ENCODE measurements at regions not wholly inside any gene's neighbourhood (a gene's known extent, or its start where the extent isn't known, plus 50 kb on each side); places are given as distances from the start of the nearest gene placed in this dataset.

DNA sequence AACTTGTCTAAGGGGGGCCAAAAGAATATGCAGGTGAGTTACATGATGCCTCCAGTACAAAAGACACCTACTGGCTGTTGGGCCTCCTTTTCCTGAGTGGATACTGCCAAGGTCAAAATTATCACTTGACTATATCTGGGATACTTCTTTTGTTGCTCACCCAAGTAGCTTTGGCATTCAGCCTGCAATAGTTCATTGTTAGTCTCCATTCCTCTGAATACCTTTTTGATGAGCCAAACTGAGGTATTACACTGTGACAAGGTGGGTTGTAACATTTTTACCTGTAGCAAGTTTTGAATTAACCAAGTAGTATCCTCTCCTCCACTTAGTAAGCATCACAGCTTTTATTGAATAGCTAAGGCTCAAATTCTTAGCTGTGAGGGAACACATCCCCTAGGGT lies 408.0 kb downstream of the LRRIQ3 start:
- in situ Hi-C loops (cut with HindIII; ENCODE audit: low pct_unique_long_range_greater_than_20kb, low sequenced_read_pairs) = no loop called here
- no peak for DNase-seq (ENCODE audit: low read depth, low spot score)

DNA sequence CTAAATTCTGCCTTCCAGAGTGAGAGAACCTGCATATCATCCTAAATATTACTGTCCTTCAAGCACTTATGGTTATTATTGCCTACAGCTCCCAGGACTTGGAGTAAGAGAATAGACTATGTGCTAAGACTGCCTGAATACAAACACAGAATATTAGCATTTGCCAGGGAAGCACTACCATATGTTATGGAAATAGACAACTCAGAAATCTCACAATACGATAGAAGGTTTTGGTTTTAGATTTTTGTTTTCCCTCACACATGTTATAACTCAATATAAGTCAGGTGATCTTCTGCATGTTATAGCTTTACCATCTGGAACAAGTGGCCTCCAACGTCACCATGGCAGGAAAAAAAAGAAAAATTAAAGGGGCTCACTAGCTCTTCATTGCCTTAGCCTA lies 413.9 kb downstream of the LRRIQ3 start:
- in situ Hi-C loops (cut with HindIII; ENCODE audit: low pct_unique_long_range_greater_than_20kb, low sequenced_read_pairs) = no loop called here
- DNase-seq (ENCODE audit: low read depth, low spot score) = no peak

DNA sequence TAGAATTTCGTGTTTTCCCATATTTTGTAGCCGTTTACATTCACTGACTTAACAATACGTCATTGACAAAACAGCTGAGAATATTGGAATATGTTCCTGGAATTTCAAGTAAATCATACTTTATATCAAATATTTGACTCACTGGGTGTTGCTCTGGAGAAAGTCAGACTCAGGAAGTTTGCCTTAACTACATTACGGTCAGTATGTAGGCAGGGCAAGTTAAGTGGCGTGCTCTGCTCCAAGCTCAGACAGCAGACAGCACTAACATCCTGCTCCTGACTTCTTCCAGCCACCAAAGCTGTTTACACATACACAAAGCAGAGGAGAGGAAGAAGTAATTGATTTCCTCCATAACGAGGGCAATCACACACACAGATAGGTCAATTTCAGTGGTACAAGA lies 414.6 kb downstream of the LRRIQ3 start:
- in situ Hi-C loops (cut with HindIII; ENCODE audit: low pct_unique_long_range_greater_than_20kb, low sequenced_read_pairs) = no loop called here
- DNase-seq (ENCODE audit: low read depth, low spot score) = no peak

DNA sequence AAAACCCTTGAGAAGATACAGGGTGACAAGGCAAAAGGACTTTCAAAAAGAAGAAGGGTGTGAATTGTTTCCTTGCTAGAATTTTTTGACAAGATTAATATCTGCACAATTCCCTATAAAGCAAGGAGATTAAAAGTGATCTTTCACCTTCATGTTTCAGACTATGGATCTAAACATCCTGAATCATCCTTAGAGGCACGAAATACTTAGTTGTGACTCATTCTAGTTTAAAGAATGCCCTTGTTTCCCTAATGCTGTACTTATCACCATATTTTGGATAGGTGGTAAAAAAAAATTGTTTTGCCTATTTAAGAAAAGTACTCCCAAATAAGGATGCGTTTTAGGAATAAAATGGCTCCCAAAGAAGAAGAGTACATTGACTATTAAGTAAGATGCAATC lies 415.1 kb downstream of the LRRIQ3 start:
- no peak for DNase-seq (ENCODE audit: low read depth, low spot score)
- in situ Hi-C loops (cut with HindIII; ENCODE audit: low pct_unique_long_range_greater_than_20kb, low sequenced_read_pairs) = no loop called here

DNA sequence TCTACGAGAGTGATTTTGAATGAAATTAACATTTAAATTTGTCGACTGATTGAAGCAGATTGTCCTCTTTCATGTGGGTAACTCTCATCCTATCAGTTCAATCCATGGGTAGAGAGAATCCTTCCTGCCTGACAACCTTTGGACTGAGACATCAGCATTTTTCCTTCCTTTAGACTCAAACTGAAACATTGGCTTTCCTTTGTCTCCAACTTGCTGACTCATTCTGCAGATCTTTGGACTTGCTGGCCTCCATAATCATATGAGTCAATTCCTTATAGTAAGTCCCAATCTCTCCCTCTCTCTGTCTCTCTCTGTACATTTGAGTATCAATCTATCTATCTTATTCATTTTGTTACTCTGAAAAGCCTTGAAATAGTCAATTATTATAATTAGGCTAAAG lies 416.7 kb downstream of the LRRIQ3 start:
- in situ Hi-C loops (cut with HindIII; ENCODE audit: low pct_unique_long_range_greater_than_20kb, low sequenced_read_pairs) = no loop called here
- DNase-seq (ENCODE audit: low read depth, low spot score) = no peak

DNA sequence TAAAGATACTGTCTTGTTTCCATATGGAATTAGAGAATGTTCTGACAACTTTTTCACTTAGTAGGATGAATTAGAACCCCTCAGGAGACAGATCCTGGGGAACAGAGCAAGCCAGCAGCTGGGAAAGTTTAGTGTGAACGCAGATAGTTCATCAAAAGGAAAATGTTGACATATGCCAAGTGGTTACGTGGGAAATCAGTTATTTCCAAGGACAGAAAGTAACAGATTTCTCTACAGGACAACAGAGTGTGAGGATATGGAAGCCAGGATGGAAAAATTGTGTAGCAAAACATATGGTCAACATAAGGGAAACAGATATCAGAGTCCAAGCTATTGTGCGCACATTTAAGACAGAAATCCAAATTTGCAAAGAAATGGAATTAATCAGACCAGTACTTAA lies 419.5 kb downstream of the LRRIQ3 start:
- no peak for DNase-seq (ENCODE audit: low read depth, low spot score)
- in situ Hi-C loops (cut with HindIII; ENCODE audit: low pct_unique_long_range_greater_than_20kb, low sequenced_read_pairs) = no loop called here

DNA sequence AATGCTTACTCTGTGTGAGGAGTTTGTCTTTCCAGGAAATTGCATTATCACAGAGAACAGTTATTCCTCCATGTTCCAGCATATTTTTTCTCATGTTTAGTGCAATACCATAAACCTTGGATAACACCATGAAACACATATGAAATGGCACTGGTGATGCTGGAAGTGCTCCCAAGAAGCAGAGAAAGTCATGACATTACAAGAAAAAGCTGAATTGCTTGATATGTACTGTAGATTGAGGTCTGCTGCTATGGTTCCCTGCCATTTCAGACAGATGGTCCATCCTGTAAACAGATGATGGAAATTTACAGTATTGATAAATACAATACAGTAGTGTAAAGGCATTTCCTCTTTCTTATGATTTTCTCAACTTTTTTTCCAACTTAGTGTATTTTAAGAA lies 422.1 kb downstream of the LRRIQ3 start:
- no peak for DNase-seq (ENCODE audit: low read depth, low spot score)
- in situ Hi-C loops (cut with HindIII; ENCODE audit: low pct_unique_long_range_greater_than_20kb, low sequenced_read_pairs) = no loop called here

DNA sequence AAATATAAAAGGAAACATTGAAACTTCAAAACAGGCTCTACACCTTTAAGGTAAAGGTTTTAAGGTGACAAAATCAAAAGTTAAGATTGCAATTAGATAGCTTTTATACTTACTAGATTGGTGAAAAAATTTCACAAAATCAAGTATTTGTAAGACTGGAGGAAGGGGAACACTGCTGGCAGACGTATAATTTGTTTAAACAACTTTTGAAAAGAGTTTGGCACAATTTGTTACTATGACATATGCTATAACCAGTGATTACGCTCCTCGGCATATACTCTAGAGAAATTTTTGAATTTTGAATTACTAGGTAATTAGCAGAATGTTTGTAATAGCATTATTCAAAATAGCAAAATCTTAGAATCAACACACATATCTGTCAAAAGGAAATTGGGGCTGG lies 425.0 kb downstream of the LRRIQ3 start:
- DNase-seq (ENCODE audit: low read depth, low spot score) = no peak
- in situ Hi-C loops (cut with HindIII; ENCODE audit: low pct_unique_long_range_greater_than_20kb, low sequenced_read_pairs) = no loop called here

DNA sequence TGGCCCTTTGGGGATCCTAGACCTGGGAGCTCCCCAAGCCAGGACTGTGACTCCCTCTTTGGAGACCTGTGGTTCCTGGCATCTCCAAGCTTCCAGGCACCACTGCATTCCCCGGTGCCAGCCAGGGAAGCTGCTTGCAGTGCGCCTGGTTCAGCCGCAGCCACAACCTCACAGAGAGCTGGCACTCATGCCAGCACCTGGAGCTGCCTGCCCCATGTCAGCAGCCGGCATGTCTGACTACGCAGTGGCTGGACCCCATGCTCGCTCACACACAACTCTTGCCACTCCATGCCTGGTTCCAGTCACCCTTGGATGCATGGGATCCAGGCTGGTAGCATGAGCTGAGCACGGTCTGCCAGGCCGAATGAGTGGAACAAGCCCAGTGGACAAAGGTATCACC lies 426.6 kb downstream of the LRRIQ3 start:
- no peak for DNase-seq (ENCODE audit: low read depth, low spot score)
- in situ Hi-C loops (cut with HindIII; ENCODE audit: low pct_unique_long_range_greater_than_20kb, low sequenced_read_pairs) = no loop called here

DNA sequence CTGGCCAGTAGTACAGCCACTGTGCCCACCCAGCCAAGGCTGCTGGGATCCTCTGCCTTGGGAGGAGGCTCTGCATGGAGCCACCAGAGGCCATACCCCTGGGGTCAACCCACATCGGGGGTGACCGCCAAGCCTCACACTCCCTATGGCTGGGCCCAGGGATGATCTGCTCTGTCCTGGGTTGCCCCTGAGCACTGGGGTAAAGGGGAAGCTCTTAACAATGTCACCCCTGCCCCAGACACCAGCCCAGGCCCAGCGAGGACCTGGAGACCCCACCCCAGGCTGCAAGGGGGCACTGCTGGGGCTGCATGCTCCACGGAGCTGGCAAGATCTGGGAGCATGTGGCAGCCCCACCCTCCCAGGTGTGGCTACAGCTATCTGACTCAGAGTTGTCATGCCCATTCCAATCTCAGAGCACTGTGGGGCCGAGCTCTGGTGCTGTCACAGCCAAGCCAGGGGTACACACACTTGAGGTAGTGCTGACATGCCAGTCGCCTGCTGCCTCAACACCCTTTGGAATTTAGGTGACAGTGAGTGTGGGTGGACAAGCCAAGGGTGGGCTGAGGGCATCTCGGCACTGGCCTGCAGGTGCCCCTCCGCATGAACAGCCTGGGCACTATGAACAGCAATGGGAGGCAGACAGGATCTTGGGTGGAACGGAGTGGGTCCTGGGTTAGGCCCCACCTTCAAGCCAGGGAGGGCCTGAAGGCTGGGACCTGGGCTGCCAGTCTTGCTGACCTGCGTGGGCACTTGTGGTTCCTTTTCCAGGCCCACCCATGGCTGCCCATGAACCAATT lies 427.7 kb downstream of the LRRIQ3 start:
- no peak for DNase-seq (ENCODE audit: low read depth, low spot score)
- in situ Hi-C loops (cut with HindIII; ENCODE audit: low pct_unique_long_range_greater_than_20kb, low sequenced_read_pairs) = no loop called here

DNA sequence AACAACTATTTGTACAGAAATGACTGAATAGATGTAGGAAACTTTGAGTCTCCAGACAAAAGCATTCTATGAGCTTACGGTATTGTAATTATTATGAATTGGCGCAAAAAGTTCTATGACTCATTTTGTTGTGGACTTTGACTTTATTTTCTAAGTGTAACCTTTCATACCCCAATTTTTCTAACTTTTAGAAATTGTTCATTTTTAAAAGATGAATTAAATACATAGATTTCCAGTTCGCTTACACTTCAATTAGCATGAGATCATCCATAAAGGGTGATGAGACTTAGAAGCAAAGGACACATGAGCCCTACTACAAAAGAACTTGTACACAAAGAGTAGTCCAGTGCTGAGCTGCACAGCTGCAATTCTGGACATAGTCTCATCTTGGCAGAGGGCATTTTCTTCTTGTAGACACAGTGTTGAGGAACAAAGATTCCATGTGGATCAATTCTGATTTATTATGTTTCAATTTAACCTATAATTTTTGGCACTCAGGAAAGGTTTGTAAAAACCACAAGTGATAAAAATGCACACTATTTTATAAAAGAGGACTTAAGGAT lies 431.1 kb downstream of the LRRIQ3 start:
- in situ Hi-C loops (cut with HindIII; ENCODE audit: low pct_unique_long_range_greater_than_20kb, low sequenced_read_pairs) = no loop called here
- no peak for DNase-seq (ENCODE audit: low read depth, low spot score)

DNA sequence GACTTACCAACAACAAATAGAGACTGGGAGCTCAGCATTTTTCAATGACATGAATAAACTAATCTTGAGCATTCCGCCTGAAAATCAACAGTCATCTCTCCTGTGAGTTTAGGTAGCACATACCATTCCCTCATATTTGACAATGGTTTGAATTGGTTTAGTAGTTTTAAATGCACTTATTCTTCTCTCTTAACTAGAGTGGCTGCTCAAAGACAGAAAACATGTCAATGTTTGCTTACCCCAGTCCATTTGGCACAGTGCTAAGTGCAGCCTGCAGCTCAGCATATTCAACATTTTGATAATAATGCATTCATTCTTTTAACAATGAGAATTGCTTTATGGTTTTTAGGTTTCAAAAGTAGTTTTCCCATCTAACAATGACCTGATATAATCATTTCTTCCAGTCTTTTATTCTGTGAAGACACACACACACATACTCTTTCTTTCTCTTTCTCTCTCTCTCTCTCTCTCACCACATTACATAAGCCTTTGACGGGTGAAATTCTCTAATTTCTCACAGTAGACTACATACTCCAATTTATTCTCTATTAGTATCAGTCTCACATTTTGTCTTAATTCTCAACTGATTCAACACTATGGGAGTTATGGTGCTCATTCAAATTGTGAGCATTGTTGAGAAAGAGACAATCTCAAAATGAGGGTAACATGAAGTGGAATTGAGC lies 432.3 kb downstream of the LRRIQ3 start:
- in situ Hi-C loops (cut with HindIII; ENCODE audit: low pct_unique_long_range_greater_than_20kb, low sequenced_read_pairs) = no loop called here

DNA sequence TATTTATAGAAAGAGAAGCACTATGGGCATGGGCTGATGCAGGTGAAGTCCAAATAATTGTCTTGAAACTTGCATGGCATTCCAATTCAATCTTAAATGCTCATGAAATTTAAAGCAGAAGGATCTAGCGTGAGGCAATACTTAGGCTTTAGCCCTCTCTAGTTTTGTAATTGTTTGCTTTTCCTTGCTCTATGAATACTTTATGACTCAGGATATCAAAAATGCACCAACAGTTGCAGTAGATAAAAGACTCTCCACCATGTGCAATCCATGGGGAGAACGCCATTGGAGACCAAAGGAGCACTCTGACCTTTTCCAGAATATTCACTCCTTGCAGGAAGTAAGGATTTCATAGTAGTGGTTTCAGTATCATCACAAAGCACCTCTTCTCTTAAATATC lies 436.4 kb downstream of the LRRIQ3 start:
- in situ Hi-C loops (cut with HindIII; ENCODE audit: low pct_unique_long_range_greater_than_20kb, low sequenced_read_pairs) = no loop called here
- no peak for DNase-seq (ENCODE audit: low read depth, low spot score)

More for the DNA sequence above, 432.3 kb downstream of the LRRIQ3 start:
- DNase-seq (ENCODE audit: low read depth, low spot score) = no peak

DNA sequence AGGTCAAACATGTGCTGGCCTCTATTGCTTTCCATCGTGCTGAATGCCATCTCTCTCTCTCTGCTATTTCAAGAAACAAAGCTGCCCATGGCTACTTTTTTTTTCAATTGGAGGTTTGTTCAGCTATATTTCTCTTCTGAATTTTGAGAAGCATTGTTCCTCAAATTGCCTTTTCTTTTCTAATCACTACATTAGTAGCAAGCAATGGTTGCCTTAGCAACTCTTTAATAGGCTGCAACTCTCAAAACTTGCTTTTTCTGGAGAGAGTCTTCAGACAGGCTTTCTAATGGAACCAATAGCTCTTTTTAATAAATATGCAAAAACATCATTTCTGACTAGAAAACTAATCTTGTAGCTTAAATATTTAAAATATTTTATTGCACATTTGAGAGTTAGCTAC lies 439.0 kb downstream of the LRRIQ3 start:
- in situ Hi-C loops (cut with HindIII; ENCODE audit: low pct_unique_long_range_greater_than_20kb, low sequenced_read_pairs) = no loop called here
- no peak for DNase-seq (ENCODE audit: low read depth, low spot score)

DNA sequence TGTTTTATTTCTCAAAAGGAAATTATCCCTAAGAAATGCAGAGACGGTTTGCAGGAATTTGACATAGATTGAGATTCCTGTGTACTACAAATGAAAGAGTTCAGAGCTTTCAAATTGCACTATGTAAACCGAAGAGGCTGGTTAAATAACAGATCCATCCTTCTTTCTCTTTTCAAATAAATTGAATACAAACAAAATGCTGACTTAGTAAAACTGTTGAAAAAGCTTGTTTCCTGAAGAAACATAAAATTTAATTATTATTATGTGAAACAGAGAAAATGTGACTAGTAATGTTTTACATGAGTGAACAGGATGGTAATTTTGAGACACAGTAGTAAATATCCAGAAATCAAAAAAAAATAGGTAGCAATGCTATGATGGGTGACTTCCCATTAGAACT lies 441.2 kb downstream of the LRRIQ3 start:
- DNase-seq (ENCODE audit: low read depth, low spot score) = no peak
- in situ Hi-C loops (cut with HindIII; ENCODE audit: low pct_unique_long_range_greater_than_20kb, low sequenced_read_pairs) = no loop called here

DNA sequence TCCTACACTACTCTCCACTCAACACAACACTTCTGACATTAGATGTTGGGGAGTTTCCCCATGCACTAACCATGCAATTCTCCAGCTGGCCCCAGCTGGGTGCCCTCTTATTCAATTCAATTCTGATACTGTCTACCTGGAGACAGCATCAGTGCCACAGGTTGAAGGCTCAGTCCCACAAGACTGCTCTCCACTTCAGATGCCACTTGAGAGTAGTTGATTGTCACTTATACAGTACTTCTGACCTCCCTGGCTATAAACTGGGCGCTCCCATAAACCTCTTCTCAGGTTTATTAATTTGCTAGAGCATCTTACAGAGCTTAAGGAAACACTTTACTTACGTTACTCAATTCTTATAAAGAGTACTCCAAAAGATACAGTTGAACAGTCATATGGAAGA lies 442.3 kb downstream of the LRRIQ3 start:
- in situ Hi-C loops (cut with HindIII; ENCODE audit: low pct_unique_long_range_greater_than_20kb, low sequenced_read_pairs) = no loop called here

DNA sequence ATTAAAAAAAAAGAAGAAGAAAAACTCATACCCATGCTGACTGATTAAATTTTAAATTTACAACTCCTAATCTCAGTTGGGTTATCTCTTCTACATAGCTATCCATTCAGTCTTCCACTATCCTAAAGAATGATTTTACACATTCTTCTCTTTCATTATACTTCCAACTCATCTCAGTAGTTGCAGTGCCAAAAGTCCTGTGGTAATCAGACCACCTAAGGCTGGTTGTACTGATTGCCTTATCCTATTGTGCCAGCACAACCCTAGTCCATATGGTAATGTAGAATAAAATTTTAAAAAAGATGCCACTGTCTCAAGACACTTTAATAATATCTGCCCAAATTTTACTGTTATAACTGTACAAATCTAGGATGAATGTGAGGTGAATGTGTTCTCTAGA lies 448.0 kb downstream of the LRRIQ3 start:
- in situ Hi-C loops (cut with HindIII; ENCODE audit: low pct_unique_long_range_greater_than_20kb, low sequenced_read_pairs) = no loop called here
- no peak for DNase-seq (ENCODE audit: low read depth, low spot score)

More for the DNA sequence above, 442.3 kb downstream of the LRRIQ3 start:
- no peak for DNase-seq (ENCODE audit: low read depth, low spot score)

DNA sequence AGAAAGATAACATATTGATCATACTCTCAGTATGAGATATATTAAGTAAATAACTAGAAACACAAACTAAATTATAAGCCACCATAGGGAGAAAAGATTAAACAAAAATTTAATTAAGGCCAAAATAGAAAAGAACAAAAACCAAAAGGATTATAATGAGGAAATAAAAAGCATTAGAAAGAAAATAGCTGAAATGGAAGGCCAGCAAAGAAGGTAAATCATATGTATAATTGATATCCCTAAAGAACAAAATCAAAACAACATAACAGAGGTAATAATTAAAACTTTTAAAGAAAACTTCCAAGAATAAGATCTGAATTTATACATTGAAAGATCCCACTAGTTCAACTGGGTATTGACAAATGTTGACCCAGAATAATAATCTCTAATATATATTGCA lies 453.0 kb downstream of the LRRIQ3 start:
- in situ Hi-C loops (cut with HindIII; ENCODE audit: low pct_unique_long_range_greater_than_20kb, low sequenced_read_pairs) = no loop called here

DNA sequence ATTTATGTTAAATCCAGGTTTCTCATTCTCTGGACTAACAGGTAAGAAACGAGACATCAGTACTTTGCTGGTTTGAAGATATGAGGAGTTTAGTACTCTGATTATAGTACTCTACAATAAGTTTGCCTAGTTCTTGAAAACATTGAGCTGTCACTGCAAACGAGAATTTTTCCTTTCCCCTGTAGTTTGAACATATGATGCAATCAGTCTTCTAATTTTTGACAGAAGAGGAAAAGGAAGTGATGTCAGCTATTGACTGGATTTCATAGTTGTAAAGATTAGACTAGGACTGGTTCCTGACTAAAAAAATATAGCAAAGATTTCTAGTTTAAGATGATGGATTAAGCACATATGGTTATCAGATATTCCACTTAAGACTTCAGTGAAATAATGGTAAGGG lies 461.9 kb downstream of the LRRIQ3 start:
- in situ Hi-C loops (cut with HindIII; ENCODE audit: low pct_unique_long_range_greater_than_20kb, low sequenced_read_pairs) = no loop called here
- DNase-seq (ENCODE audit: low read depth, low spot score) = no peak

More for the DNA sequence above, 453.0 kb downstream of the LRRIQ3 start:
- DNase-seq (ENCODE audit: low read depth, low spot score) = no peak
